Sigmoid colon (tissue), 4 donors: ENCODE measurements at regions not wholly inside any gene's neighbourhood (a gene's known extent, or its start where the extent isn't known, plus 50 kb on each side); places are given as distances from the start of the nearest gene placed in this dataset.
"Not testable (repeated sequence)": the region's sequence is repeated elsewhere in the genome, so short reads cannot be mapped to it uniquely, and the experiment has no call there.

Source experiments
- CTCF ChIP-seq, 4 experiments: fragments of 450-650 bp in 3 of 4; fragments of 200-600 bp in 1 of 4; IDR thresholded peaks; one replicate each; pipeline ENCODE4 v1.5.1; 2016 to 2019; ENCODE audit warnings: antibody characterized with exemption in 4 of 4, mild to moderate bottlenecking in 3 of 4, moderate library complexity in 2 of 4
- POLR2AphosphoS5 ChIP-seq, 4 donors: sonication (generic); formaldehyde crosslinking; IDR thresholded peaks; one replicate each; pipeline ENCODE4 v1.6.1; 2017; ENCODE audit warnings: antibody characterized with exemption in 4 of 4

GRCh38 chr2:62386378-62386777 is 119.6 kb downstream of the TMEM17 start:
- not testable (repeated sequence) for TF ChIP-seq CTCF, POLR2AphosphoS5 (IDR thresholded peaks at IDR 0.05)
